Bone marrow (tissue), 2 donors: ENCODE measurements at regions not wholly inside any gene's neighbourhood (a gene's known extent, or its start where the extent isn't known, plus 50 kb on each side); places are given as distances from the start of the nearest gene placed in this dataset.

Experiments used
- DNase-seq, 2 donors: peaks; one replicate each; lab custom pipeline; 2025; lab: John Stamatoyannopoulos, UW

- no peak for DNase-seq
These were observed 202.1 kb upstream of the NFE2L3 start for GRCh38 chr7:25949736-25950487.

GRCh38 chr7:25950488-25951413 is 201.2 kb upstream of the NFE2L3 start:
- peak in 1 of 2 donors; percentile 20 for DNase-seq

DNA sequence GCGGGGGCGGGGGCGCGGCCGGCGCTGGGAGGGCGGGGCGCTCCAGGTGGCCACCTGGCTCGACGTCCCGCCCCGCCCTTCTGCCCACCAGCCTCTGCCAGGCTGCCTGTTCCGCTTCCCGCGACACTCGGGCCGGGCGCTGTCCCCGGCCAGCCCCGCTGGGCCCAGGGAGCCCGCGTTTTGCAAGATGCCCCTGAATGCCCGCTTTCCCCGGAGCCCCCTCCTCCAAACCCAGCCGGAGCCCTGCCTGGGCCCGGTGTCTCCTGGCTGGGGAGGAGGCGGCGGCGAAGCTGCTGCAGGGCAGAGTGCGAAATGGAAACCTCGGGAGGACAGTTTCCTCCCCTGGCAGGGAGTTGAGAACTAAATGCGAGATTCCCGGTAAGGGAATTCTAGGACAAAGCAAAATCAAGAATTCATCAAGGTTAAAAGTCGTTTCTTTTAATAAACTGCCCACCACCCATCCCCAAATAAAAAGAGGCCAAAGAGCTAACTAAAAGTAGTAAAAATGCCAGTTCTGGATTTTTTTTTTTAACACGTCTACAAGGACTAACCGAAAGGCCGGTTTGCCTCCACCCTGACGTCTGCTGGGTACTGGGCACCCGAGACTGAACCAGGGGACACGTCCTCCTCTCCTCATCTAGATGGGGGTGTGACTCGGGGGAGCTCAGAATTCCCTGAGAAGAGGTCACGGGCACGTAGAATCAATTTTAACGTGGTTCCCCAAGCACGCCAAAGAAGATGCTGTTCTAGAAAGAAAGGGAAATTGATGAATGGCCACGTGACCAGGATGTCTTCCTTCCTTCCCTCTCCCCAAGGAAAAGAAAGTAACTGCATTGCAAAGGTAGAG is 200.4 kb upstream of the NFE2L3 start:
- DNase-seq: no peak

- DNase-seq: no peak
These were observed 199.5 kb upstream of the NFE2L3 start for GRCh38 chr7:25952261-25953057.

GRCh38 chr7:25953859-25954258 is 198.1 kb upstream of the NFE2L3 start:
- no peak for DNase-seq

DNA sequence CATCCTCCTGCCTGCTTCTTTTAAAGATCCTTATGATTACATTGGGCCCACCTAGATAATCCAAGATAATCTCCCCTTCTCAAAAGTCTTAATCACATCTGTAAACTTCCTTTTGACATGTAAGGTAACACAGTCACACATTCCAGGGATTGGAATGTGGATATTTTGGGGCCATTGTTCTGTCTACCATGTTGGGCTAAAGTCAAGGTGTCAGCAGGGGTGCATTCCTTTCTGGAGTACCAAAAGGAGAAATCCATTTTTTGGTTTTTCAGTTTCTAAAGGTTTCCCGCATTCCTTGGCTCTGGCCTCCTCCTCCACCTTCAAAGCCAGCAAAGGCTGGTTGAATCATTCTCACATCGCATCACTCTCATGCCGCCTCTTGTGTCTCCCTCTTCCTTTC is 197.6 kb upstream of the NFE2L3 start:
- DNase-seq: no peak

GRCh38 chr7:25959168-25959734 is 192.7 kb upstream of the NFE2L3 start:
- no peak for DNase-seq

- DNase-seq: no peak
These were observed 188.3 kb upstream of the NFE2L3 start for GRCh38 chr7:25963733-25964132.

GRCh38 chr7:25964483-25964991 is 187.5 kb upstream of the NFE2L3 start:
- no peak for DNase-seq

GRCh38 chr7:25965405-25966123 is 186.4 kb upstream of the NFE2L3 start:
- DNase-seq: no peak

GRCh38 chr7:25966469-25966868 is 185.5 kb upstream of the NFE2L3 start:
- no peak for DNase-seq

- DNase-seq: no peak
These were observed 184.5 kb upstream of the NFE2L3 start for GRCh38 chr7:25967278-25968204.

- DNase-seq: no peak
These were observed 183.6 kb upstream of the NFE2L3 start for GRCh38 chr7:25968205-25968993.

DNA sequence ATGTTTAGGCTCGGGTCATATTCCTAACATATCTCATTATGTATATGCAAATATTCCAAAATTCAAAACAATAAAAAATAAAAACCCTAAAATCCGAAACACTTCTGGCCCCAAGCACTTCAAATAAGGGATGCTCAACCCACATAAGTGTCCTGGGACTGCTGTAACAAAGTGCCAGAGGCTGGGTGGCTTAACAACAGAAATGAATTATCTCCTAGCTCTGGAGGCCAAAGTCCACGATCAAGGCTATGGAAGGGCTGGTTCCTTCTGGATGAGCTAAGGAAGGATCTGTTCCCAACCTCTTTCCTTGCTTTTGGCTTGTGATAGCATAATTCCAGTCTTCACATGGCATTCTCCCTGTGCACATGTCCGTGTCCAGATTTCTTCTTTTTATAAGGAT is 181.6 kb upstream of the NFE2L3 start:
- no peak for DNase-seq

GRCh38 chr7:25970911-25971310 is 181.1 kb upstream of the NFE2L3 start:
- DNase-seq: no peak

DNA sequence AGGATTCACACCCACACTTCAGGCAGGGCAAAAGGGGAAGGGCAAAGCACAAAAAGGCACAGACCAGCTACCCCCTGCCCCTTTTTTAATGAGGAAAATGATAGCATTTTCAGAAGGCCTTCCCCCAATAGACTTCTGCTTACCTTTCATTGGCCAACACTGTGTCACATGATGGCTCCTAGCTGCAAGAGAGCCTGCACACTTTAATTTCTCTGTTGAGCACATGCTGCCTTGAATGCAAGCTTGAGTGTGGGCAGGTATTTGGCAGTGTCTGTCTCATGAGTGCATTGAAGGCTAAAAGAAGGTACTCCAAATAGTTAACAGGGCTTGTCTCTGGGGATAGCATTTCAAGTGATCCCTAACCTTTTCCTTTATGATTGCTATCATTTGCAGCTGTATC is 175.4 kb upstream of the NFE2L3 start:
- no peak for DNase-seq

DNA sequence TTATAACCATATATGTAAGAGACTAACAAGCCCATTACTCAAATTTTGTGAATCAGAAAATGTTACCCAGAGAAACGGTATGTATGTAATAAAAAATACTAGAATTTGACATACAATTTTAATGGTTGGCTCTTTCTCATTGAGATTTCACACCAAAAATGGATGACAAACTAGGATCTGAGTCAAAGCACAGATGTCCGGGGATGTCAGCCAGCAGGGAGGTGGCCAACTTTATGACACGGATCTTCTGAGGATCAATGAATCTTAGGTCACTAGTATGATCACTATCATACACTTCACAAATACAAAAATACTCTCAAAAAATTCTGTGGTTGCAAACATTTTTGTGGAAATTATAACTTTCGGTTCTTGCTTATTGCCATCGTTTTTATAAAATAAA is 173.5 kb upstream of the NFE2L3 start:
- no peak for DNase-seq

GRCh38 chr7:25979605-25980004 is 172.4 kb upstream of the NFE2L3 start:
- no peak for DNase-seq
